Stimulated activated naive CD8-positive, alpha-beta T cell treated with anti-CD3 and anti-CD28 coated beads, Interleukin-15, amount 100 ng/mL, for 72 hours (primary cell): ENCODE measurements at regions not wholly inside any gene's neighbourhood (a gene's known extent, or its start where the extent isn't known, plus 50 kb on each side); places are given as distances from the start of the nearest gene placed in this dataset.
"Not testable (repeated sequence)": the region's sequence is repeated elsewhere in the genome, so short reads cannot be mapped to it uniquely, and the experiment has no call there.

Experiments used
- ATAC-seq: fragments of 150-1000 bp; cut with Tn5 transposase; 2 replicates; pipeline ENCODE4 v1.10.0; 2021; ENCODE audit warnings: mild to moderate bottlenecking, moderate library complexity
- DNase-seq, 2 donors: peaks; one replicate each; pipeline ENCODE4 v3.0.0; 2021 to 2022
- H3K27ac Mint-ChIP-seq, 2 donors: one replicate each; pipeline ENCODE4 v1.8.0; 2022; ENCODE audit warnings: mild to moderate bottlenecking in 2 of 2, mixed read lengths in 2 of 2, moderate library complexity in 2 of 2
- H3K27me3 Mint-ChIP-seq: one replicate; pipeline ENCODE4 v1.8.0; 2022; ENCODE audit warnings: mixed read lengths
- H3K4me1 Mint-ChIP-seq: one replicate; pipeline ENCODE4 v1.8.0; 2022; ENCODE audit warnings: mild to moderate bottlenecking, mixed read lengths
- H3K4me3 Mint-ChIP-seq, 2 donors: one replicate each; pipeline ENCODE4 v1.8.0; 2022; ENCODE audit warnings: mild to moderate bottlenecking in 2 of 2, mixed read lengths in 2 of 2, moderate library complexity in 1 of 2
- H3K9me3 Mint-ChIP-seq, 2 donors: one replicate each; pipeline ENCODE4 v1.8.0; 2022; ENCODE audit warnings: mixed read lengths in 2 of 2

DNA sequence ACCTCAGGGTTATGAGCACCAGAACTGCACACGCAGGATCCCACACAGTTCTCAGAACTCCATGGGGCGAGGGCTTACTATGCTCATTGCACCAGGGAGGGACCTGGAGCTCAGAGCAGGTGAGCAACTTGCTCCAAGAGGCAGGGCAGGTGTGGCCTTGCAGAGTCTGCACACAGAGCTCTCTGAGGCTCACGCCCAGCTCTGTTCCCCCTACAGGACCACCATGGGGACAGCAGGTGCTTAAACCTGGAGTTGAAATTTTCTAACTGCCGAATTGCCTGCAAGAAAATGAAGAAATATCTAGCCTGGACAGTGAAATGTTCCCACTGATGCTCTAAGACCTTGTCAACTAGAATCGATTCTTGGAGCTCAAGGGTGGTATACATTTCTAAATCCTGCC lies 49.9 kb upstream of the MSMB start:
- H3K27me3 Mint-ChIP-seq, H3K4me3 Mint-ChIP-seq, H3K4me1 Mint-ChIP-seq, H3K27ac Mint-ChIP-seq, H3K9me3 Mint-ChIP-seq: not testable (repeated sequence)
- ATAC-seq (peak; percentile 31), DNase-seq (peak; percentile 26 to 33)

DNA sequence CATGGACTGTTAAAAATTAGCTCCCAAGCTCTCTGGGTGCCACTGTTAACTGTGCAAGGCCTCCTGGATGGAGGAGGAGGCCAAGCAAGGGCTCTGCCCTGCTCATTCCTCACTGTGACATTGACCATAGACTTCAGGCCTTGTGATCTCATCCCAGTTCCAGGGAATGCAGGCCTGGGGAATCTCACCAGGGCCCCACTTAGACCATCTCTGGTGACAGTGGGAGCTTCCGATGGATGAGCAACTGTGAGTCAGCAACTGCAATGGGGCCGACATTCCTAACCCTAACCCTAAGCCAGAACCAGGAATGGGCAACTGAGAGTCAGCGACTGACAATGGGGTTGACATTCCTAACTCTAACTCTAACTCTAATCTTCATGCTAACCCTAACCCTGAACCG lies 50.4 kb upstream of the MSMB start:
- peak overlapping the region; percentile 93 to 97 for H3K27ac Mint-ChIP-seq
- peaks cover 0 to 7% of the 10 kb centered on the region in 2 donors for H3K9me3 Mint-ChIP-seq
- no peaks in the 10 kb centered on the region for H3K27me3 Mint-ChIP-seq
- DNase-seq, result no peak
- H3K4me3 Mint-ChIP-seq, result peak overlapping the region; percentile 53 to 65
- peaks cover 6% of the 10 kb centered on the region for H3K4me1 Mint-ChIP-seq
- ATAC-seq, result no peak

DNA sequence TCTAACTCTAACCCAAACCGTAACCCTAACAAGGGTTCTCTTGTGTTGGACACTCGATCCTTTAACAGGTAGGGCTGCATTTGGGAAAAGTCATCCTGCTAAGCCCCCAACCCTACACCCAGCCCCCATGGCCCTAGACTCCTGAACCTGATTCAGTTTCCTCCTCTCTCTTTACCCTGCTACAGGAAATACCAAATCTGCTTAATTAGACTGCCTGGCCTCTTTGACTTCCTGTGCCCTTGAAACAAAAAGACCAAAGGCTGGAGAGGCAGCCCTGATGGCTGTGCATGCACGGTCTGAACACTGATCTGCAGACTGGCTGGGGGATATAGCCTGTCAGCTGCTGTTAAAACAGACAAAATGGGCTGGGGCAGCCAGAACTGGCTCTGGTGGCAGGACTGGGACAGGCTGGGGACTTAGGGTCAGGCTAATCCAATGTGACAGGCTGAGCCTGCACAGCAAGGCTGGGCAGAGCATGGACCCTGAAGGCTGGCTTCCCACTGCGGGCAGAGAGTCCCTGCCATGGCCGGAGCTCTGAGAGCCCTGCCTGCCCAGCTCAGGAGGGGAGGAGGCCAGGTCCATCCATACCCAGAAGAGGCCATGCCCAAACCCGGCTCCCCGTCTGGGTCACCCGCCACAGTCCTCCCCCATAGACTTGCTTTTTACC lies 51.0 kb upstream of the MSMB start:
- Mint-ChIP-seq H3K9me3 (peaks cover 0 to 7% of the 10 kb centered on the region in 2 donors), H3K4me1 (peaks cover 6% of the 10 kb centered on the region), H3K4me3 (peak overlapping the region; percentile 53 to 65), H3K27ac (peak overlapping the region; percentile 93 to 97), H3K27me3 (no peaks in the 10 kb centered on the region)
- ATAC-seq, result peak; percentile 37
- peak in 1 of 2 donors; percentile 23 for DNase-seq

DNA sequence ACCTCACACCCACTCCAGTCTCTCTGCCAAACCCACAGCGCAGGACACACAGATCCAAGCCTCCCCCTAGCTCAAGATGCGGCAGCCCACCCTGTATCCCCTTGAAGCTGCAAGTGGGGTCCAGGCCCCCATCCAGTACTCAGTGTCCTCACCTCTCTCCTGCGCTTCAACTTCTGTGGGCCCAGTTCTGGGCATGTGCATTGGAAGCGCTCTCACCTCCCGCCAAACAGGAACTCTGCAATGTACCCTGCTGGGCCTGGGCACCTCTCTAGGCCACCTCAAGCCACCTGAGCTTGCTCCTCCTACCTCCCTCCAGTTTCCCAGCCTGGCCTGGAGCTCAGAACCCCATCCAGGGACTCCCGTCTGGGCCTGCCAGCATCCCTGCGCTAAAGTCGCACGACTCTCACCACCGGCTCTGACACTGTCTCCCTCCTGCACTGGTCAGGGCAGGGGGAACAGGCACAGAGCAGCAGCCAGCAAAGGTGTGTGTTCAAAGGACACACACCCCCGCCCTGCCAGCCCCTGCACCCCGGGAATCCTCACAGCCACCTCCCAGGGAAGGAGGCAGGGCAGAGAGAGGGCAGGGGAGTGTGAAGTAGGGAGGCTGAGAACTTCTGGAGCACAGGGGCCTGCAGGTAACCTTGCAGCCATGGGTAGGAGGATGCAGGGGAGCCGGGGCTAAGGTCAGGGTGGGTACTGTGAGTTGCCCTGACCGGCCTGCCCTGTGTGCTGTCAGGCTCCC lies 51.7 kb upstream of the MSMB start:
- peaks cover 6% of the 10 kb centered on the region for H3K4me1 Mint-ChIP-seq
- H3K9me3 Mint-ChIP-seq, result peaks cover 0 to 7% of the 10 kb centered on the region in 2 donors
- no peaks in the 10 kb centered on the region for H3K27me3 Mint-ChIP-seq
- peak overlapping the region in 1 of 2 donors; percentile 57 for H3K4me3 Mint-ChIP-seq
- ATAC-seq (no peak), DNase-seq (no peak)
- peak overlapping the region; percentile 30 to 66 for H3K27ac Mint-ChIP-seq

DNA sequence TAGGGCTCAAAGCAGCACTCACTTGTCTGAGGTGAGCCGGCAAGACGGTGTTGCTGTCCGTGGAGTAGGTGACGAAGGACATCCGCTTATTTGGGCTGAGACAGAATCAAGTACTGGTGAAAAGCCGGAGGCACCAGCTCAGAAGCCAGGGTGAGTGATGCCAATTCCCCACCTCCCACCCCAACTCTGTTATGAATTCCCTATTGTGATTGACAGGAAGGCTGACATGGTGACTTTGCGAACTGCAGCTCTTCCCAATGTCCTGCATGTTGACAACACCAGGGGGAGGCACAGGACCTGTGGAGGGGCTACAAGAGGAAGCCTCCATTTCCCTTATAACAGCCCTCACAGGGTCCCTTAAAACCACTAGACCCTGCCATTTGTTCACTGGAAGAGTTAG lies 52.3 kb upstream of the MSMB start:
- H3K27ac Mint-ChIP-seq, result peak overlapping the region in 1 of 2 donors; percentile 71
- peaks cover 0 to 7% of the 10 kb centered on the region in 2 donors for H3K9me3 Mint-ChIP-seq
- ATAC-seq (no peak), DNase-seq (no peak)
- no peak overlapping the region for H3K4me3 Mint-ChIP-seq
- H3K4me1 Mint-ChIP-seq, result peaks cover 6% of the 10 kb centered on the region
- H3K27me3 Mint-ChIP-seq, result no peaks in the 10 kb centered on the region

DNA sequence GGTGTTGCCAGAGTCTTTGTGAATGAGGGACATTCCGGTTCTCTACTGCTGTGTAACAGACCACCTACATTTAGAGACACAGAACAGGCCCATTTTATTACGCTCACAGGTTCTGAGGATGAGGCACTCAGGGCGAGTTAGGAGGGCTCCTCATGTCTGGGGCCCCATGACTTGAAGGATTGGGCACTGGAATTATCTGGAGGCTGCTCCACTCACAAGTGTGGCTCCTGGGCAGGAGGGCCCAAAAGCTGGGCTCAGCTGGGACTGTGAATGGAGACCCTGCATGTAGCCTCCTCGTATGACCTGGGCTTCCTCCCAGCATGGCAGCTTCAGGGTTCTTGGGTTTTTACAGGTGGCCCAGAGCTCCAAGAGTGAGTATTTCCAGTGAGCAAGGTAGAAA lies 52.9 kb upstream of the MSMB start:
- peak overlapping the region in 1 of 2 donors; percentile 71 for H3K27ac Mint-ChIP-seq
- not testable (repeated sequence) for H3K27me3 Mint-ChIP-seq

DNA sequence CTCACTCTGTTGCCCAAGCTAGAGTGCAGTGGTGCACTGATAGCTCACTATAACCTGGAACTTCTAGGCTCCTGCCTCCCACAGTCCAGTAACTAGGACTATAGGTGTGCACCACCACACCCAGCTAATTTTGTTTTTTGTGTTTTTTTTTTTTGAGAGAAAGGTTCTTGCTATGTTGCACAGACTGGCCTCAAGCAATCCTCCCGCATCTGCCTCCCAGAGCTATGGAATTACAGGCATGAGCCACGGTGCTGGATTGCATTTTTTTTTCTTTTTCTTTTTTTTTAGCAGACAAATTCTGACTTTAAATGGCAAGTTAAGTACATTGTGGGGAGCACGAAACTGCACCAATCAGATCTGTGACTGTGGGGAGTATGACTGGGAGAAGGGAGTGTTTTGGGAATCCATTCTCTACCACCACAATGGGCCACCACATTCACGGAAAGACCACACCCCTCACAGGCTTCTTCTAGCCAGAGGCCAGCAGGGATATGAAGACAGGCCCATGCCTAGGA lies 58.1 kb upstream of the MSMB start:
- H3K4me3 Mint-ChIP-seq, result no peak overlapping the region
- no peak for ATAC-seq
- no peak for DNase-seq
- H3K4me1 Mint-ChIP-seq, result peaks cover 17% of the 10 kb centered on the region
- H3K27ac Mint-ChIP-seq, result no peak overlapping the region
- no peaks in the 10 kb centered on the region for H3K9me3 Mint-ChIP-seq
- H3K27me3 Mint-ChIP-seq, result no peaks in the 10 kb centered on the region

More for the DNA sequence above, 52.9 kb upstream of the MSMB start:
- not testable (repeated sequence) for H3K9me3 Mint-ChIP-seq, H3K4me1 Mint-ChIP-seq, H3K4me3 Mint-ChIP-seq, ATAC-seq, DNase-seq

DNA sequence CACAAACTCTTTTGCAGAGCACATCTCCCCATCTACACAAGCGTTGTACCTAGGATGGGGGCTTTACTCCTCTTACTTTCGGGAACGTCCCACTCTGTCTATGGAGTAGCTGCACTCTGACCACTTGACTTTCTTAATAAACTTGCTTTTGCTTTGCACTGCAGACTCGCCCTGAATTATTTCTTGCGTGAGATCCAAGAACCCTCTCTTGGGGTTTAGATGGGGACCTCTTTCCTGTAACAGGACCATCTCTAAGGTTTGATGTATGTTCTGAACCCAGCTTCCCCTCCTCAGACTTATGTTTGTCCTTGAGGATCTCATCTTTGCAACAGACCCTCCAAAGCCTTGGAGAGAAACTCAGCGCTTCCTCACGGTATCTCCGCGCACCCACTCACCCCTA lies 59.3 kb upstream of the MSMB start:
- not testable (repeated sequence) for H3K9me3 Mint-ChIP-seq, ATAC-seq, H3K27me3 Mint-ChIP-seq, DNase-seq, H3K27ac Mint-ChIP-seq
- Mint-ChIP-seq H3K4me1 (peaks cover 17% of the 10 kb centered on the region), H3K4me3 (peak overlapping the region; percentile 78 to 85)

DNA sequence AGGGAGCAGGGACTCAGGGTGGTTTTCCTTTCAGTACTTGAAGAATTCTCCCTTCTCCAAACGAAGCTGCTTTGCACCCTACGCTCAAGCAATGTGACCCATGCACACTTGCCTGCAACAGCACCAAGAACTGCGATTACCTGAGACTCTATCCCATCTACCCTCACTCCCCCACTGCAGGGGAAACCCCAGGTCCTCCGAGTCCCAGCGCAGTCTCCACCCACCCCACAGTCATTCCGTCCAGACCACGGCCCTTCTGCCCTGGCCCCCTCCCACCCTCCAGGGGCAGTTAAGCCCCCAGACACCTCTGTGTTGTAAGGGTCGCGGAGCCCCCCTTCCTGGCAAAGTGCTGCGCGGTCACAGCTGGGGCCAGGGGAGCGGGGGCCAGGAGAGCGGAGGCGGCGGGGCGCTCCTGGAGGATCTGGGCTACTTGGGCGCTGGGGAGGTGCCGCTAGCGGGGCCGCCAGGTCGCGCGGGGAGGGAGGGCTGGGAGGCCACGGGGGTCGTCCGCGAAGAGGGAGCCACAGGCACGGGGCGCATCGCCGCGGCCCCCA lies 59.9 kb upstream of the MSMB start:
- ATAC-seq (peak; percentile 71), DNase-seq (peak in 1 of 2 donors; percentile 19)
- H3K4me3 Mint-ChIP-seq, result peak overlapping the region; percentile 78 to 85
- peaks cover 17% of the 10 kb centered on the region for H3K4me1 Mint-ChIP-seq
- H3K9me3 Mint-ChIP-seq, H3K27me3 Mint-ChIP-seq: not testable (repeated sequence)
- H3K27ac Mint-ChIP-seq, result peak overlapping the region in 1 of 2 donors; percentile 29

DNA sequence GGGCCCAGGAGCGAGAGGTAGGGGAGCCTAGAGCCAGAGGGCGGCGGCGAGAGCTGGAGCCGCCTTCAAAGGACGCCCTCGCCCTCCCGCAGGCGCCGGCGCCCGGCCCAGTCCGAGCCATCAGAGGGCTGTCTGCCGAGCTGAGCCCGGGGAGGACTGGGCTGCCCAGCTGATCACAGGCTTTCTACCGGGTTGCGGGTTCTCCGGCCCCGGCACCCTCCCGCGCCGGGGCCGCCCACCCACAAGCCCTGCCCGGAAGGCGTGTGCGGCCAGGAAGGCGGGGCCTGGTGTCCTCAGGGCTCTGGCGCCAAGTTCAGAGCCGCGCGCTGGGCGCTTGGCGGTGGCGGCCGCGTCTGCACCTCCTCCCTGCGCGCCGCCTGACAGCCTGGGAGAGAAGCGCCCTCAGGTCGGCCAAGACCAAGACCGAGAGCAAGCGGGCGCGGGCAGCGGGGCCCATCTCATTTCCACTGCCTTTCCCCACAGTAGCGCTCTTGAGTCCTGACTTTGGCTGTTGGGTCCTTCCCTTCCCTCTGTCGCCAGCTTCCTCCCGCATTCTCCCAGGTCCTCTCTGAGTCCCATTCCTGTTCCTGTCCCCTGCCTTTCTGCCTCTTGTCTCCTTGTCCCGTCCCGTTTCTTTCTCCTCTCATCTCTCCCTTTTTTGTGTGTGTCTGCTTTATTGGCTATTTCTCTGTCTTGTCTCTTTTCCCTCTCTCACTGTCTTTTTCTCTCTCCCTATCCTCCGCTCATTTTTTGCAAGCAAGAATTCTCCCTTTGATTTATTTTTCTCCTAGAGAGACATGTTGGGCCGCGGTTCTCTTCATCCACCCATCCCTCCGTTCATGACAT lies 60.6 kb upstream of the MSMB start:
- peak overlapping the region; percentile 0 to 54 for H3K27ac Mint-ChIP-seq

DNA sequence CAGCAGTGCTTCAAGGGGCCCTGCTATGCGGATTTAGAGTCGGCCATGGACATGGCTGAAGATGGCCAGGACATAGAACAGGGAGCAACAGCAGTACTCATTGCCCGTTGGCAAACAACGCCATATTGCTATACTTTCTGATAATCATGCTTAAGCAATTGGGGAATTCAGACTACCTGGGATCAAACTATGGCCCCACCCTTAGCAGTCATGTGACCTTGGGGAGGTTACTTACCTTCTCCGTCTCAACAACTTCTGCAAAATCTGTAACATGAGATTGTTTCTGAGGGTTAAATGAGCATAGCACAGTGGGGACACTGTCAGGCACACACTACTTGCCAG lies 62.1 kb upstream of the MSMB start:
- ATAC-seq, H3K27ac Mint-ChIP-seq, H3K27me3 Mint-ChIP-seq, DNase-seq, H3K4me3 Mint-ChIP-seq, H3K9me3 Mint-ChIP-seq: not testable (repeated sequence)
- H3K4me1 Mint-ChIP-seq, result peaks cover 17% of the 10 kb centered on the region

More for the DNA sequence above, 60.6 kb upstream of the MSMB start:
- ATAC-seq, result peak; percentile 96
- no peaks in the 10 kb centered on the region for H3K27me3 Mint-ChIP-seq
- peak; percentile 60 to 71 for DNase-seq
- H3K9me3 Mint-ChIP-seq, result no peaks in the 10 kb centered on the region
- H3K4me3 Mint-ChIP-seq, result peak overlapping the region; percentile 85 to 87
- H3K4me1 Mint-ChIP-seq, result peaks cover 17% of the 10 kb centered on the region

DNA sequence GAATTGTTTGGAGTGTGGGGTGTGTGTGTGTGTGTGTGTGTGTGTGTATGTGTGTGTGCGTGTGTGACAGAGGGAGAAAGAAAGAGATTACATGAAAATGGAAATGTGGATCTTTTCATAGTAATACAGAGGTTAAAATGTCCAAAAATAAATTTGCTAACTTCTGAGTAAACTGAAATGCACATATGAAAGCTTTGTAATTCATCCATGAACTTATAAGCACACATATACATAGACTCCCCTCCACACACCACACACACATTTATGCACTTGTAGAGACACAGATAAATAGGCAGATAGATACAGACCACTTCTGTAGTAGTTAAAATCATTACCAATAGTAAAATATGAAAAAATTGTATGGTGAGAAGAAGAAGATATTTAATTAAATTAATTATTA lies 108.2 kb upstream of the MSMB start:
- H3K9me3 Mint-ChIP-seq, H3K4me1 Mint-ChIP-seq, H3K27ac Mint-ChIP-seq, H3K27me3 Mint-ChIP-seq, ATAC-seq, DNase-seq, H3K4me3 Mint-ChIP-seq: not testable (repeated sequence)

DNA sequence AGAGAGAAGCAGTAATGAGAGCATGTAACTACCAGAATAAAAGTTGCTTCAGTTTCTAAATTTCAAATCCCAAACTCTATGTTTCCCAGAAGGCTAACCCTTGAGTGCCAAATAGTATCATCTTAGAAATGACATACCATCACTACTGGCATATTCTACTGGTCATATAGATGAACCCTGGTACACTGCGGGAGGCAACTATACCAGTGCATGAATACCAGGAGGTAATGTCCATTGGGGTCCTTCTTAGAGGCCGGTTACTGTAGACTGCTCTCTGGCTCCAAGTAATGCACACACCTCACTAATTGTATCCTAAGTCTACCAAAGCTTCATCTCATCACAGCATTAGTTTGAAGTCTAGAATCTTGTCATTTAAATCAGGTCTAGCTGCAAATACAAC lies 108.6 kb upstream of the MSMB start:
- H3K4me1 Mint-ChIP-seq, H3K4me3 Mint-ChIP-seq, DNase-seq, H3K27ac Mint-ChIP-seq, H3K27me3 Mint-ChIP-seq, H3K9me3 Mint-ChIP-seq, ATAC-seq: not testable (repeated sequence)

DNA sequence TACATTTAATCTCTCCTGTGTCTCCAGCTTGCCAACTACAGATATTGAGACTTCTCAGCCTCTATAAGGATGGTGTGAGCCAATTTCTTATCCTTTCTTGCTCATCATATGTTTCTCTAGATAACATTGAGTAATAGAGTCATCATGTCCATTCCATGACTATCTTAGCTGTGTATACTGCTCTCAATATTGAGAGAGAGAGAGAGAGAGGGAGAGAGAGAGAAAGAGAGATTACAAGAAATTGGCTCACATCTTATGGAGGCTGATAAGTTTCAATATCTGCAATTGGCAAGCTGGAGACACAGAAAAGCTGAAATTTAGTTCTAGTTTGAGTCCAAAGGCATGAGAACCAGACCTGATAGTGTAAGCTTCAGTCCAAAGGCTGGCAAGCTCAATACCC lies 110.8 kb upstream of the MSMB start:
- not testable (repeated sequence) for H3K27me3 Mint-ChIP-seq, H3K4me1 Mint-ChIP-seq, H3K4me3 Mint-ChIP-seq, ATAC-seq, H3K27ac Mint-ChIP-seq, DNase-seq, H3K9me3 Mint-ChIP-seq

DNA sequence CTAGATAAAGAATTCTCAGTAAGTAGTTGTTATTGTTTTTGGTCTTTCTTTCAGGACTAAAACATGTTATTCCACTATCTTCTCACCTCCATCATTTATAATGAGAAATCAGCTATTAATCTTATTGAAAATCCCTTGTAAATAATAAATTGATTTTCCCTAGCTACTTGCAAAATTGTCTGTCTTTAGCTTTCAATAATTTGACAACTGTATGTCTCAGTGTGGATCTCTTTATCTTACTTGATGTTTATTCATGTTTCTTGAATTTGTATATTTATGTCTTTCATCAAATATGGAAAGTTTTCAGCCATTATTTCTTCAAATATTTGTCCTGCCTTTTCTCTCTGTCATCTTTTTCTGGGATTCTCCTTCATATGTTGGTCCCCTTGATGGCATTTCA lies 117.1 kb upstream of the ANTXRL start:
- no peak for ATAC-seq
- Mint-ChIP-seq H3K4me3 (no peak overlapping the region), H3K4me1 (no peaks in the 10 kb centered on the region), H3K27me3 (no peaks in the 10 kb centered on the region), H3K9me3 (peaks cover 7 to 9% of the 10 kb centered on the region in 2 donors), H3K27ac (no peak overlapping the region)
- DNase-seq, result no peak
